Kidney epithelial cell (primary cell): ENCODE measurements at regions not wholly inside any gene's neighbourhood (a gene's known extent, or its start where the extent isn't known, plus 50 kb on each side); places are given as distances from the start of the nearest gene placed in this dataset.

ENCODE experiments used
- DNase-seq: peaks from one replicate; pipeline ENCODE4 v3.0.0-alpha.2; 2010; ENCODE audit warnings: low read depth
- H3K27me3 ChIP-seq: 2 replicates; pipeline ENCODE4 v1.6.0; 2011; ENCODE audit warnings: low read length; ENCODE audit not compliant: control insufficient read depth, insufficient read depth
- H3K36me3 ChIP-seq: 2 replicates; pipeline ENCODE4 v1.5.1; 2011; ENCODE audit warnings: low read length; ENCODE audit not compliant: control insufficient read depth, insufficient read depth
- H3K4me3 ChIP-seq: 2 replicates; pipeline ENCODE4 v1.5.1; 2011; ENCODE audit warnings: low read depth, mild to moderate bottlenecking, control low read depth, low read length
- CTCF ChIP-seq: IDR thresholded peaks from 2 replicates; pipeline ENCODE4 v1.5.1; 2011; ENCODE audit warnings: mild to moderate bottlenecking, moderate library complexity, low read length, control low read depth, inconsistent platforms; ENCODE audit not compliant: insufficient read depth, poor library complexity, severe bottlenecking

DNA sequence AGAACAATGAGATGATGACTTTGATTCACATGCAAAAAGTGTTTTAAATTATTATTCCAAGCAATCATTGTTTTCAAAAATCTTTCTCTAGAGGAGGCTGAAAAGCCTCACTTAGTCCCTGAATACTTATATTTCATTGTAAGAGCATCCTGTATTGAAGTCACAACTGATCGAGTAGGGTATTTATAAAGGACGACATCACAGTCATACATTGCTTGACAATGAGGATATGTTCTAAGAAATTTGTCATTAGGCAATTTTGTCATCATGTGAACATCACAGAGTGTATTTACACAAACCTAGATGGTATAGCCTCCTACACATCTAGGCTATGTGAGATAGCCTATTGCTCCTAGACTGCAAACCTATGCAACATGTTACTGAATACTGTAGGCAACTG, 510.4 kb upstream of the RGMB start:
- H3K36me3 ChIP-seq, result no peaks in the 10 kb centered on the region
- no peak for TF ChIP-seq CTCF
- no peak overlapping the region for H3K4me3 ChIP-seq
- no peaks in the 10 kb centered on the region for H3K27me3 ChIP-seq
- DNase-seq, result no peak

DNA sequence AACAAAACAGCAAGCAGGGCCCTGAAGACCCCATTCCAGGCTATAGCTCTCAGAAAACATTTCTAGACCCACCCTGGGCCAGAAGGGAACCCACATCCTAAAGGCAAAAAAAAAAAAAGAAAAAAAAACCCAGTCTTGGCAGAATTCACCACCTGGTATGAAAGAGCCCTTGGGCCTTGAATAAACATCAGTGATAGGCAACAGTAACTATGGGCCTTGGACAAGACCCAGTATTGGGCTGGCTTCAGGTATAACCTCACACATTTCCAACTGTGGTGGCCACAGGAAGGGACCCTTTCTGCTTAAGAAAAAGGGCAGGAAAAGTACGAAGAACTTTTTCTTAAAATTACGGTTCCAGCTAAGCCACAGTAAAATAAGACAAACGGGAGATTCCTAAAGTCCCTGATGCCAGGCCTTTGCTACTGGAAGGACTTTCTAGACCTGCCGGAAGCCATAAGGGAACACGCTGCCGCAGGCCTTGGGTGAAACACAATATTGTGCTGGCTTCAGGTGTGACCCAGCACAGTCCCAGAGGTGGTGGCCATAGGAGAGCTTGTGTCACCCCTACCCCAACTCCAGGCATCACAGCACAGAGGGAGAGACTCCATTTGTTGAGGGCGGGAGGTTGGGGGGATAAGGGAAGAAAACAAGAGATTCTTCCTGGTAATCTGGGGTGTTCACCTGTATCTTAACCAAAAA, 505.2 kb upstream of the RGMB start:
- H3K36me3 ChIP-seq, result no peaks in the 10 kb centered on the region
- no peak for DNase-seq
- TF ChIP-seq CTCF, result no peak
- no peak overlapping the region for H3K4me3 ChIP-seq
- H3K27me3 ChIP-seq, result no peaks in the 10 kb centered on the region

DNA sequence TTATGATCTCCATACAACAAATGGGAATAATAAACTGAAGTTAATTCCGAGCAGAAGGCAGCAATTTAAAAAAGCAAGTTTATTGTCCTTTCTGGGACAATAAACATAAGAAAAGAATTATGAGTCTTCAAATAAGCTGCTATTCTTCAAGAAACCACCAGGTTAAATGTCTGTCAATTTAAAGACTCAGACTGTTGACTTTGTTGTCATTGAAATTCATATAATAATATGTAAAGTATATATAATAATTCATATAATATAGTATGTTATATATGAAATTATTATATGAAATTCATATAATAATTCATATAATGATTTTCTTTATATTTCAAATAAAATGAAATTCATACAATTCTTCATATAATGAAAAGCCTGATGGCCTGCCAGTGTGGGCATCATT, 497.5 kb upstream of the RGMB start:
- TF ChIP-seq CTCF, result no peak
- Histone ChIP-seq H3K4me3 (no peak overlapping the region), H3K36me3 (no peaks in the 10 kb centered on the region), H3K27me3 (no peaks in the 10 kb centered on the region)
- no peak for DNase-seq

DNA sequence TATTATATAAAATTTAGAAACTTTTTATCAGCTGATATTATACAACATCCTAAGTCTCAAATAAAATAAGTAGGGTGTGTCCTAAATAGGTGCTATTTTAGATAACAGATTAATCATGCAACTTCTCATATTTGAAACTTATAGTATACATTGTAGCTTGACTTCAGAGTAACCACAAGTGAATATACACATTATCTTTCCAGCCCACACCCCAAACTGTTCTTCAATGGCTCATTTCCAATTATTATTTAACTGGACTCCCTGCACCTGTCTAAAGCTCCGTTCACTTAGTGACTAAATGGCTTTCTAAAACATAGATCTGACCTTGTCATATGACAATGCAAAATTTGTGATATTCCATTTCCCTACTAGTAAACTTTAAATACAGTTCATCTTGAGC, 490.9 kb upstream of the RGMB start:
- DNase-seq, result no peak
- Histone ChIP-seq H3K4me3 (no peak overlapping the region), H3K27me3 (no peaks in the 10 kb centered on the region), H3K36me3 (no peaks in the 10 kb centered on the region)
- TF ChIP-seq CTCF, result no peak

DNA sequence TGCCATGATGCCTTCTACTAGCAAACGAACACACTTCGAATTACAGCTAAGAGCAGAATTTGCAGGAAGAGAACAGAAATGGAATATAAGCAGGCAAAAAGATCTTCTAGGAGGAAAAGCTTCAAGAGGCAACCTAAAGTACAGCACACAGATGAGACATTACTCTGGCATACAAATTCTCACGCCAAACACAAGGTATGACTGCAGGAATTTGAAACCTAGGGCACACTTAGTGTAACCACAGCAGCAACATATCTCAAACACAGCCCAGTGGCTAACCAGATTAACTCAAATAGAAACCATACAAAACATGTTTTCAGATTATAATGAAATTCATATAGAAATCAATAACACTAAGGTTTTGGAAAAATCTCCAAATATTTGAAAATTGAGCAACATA, 481.0 kb upstream of the RGMB start:
- no peaks in the 10 kb centered on the region for H3K27me3 ChIP-seq

More for the DNA sequence above, 481.0 kb upstream of the RGMB start:
- DNase-seq, result no peak
- no peaks in the 10 kb centered on the region for H3K36me3 ChIP-seq
- H3K4me3 ChIP-seq, result no peak overlapping the region
- TF ChIP-seq CTCF, result no peak
